ENCODE measurements at regions not wholly inside any gene's neighbourhood (a gene's known extent, or its start where the extent isn't known, plus 50 kb on each side); places are given as distances from the start of the nearest gene placed in this dataset.

GRCh38 chr7:136183981-136184380, 206.8 kb upstream of the MTPN start:
- no peak overlapping the region for H3K4me3 ChIP-seq (ENCODE audit: low read depth, low read length)
- DNase-seq (ENCODE audit: low read depth): no peak
- TF ChIP-seq CTCF (IDR thresholded peaks at IDR 0.05; ENCODE audit: insufficient read depth, low read length): no peak

DNA sequence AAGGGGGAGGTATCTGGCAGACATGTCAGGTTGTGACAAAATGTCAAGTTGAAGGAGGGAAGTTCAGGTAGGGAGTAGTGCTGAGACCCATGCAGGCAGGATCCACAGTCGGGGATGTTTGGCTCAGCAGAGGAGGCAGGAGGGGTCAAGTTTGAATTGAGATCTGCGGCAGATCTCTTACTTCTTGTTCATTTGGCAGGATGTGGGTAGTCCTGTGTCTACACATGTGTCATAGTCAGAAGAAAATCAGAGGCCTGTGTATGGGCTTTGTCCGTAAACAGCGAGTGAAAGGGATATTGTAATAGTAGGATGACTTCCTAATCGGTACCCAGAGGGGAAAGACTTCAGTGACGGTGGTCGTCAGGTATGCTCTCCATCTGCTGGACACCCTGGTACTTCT, 203.8 kb upstream of the MTPN start:
- TF ChIP-seq CTCF (IDR thresholded peaks at IDR 0.05; ENCODE audit: insufficient read depth, low read length): no peak
- DNase-seq (ENCODE audit: low read depth): no peak
- H3K4me3 ChIP-seq (ENCODE audit: low read depth, low read length): no peak overlapping the region

GRCh38 chr7:136179851-136180721, 202.9 kb upstream of the MTPN start:
- DNase-seq (ENCODE audit: low read depth): no peak

DNA sequence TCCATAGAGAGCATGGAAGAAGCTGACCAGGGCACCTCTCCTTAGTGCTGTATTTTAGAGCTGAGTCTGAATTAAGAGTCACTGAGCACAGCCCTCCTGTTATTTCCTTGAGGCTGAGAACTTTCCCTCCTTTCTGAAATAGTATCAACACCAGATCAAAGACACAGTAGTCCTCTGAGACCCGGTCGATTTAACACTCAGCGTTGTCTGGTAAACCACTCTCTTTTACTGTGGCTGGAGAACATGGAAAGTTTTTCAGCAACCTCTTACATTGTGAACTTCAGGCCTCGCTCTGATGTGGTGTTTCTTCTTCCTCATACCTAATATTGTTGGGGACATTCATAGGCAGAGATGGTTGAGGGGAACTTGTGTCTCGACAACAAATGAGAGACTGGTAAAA, 202.0 kb upstream of the MTPN start:
- DNase-seq (ENCODE audit: low read depth): no peak
- TF ChIP-seq CTCF (IDR thresholded peaks at IDR 0.05; ENCODE audit: insufficient read depth, low read length): no peak
- no peak overlapping the region for H3K4me3 ChIP-seq (ENCODE audit: low read depth, low read length)

More at GRCh38 chr7:136179851-136180721, 202.9 kb upstream of the MTPN start:
- H3K4me3 ChIP-seq (ENCODE audit: low read depth, low read length): no peak overlapping the region
- TF ChIP-seq CTCF (IDR thresholded peaks at IDR 0.05; ENCODE audit: insufficient read depth, low read length): no peak

DNA sequence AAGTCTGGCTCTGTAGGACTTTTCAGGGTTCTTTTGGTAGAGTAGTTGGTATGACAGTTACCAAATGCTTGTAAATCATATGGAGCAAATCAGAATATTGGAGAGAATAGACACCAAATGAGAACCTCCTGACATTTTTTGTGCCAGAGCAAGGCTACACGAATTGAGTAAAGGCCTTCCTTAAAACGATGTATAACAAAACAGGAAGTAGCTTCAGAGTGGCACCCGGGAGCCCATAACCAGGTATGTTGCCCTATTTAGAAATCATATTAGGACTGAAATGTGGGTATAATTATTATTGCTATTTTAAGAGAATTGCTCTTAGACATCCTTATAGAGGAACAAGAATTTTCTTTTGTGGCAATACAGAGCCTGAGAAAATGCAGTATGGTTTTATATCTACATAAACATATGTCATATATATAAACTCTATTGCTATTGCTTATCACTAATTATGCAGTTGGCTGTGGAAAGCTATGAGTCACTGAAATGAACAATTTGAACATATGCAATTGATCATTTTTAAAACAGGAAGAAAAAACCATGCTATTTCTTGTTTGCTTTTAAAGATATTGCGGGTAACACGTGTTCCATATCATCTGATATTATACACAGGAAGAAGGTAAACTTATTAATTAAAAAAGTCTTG, 197.4 kb upstream of the MTPN start:
- no peak overlapping the region for H3K4me3 ChIP-seq (ENCODE audit: low read depth, low read length)
- no peak for TF ChIP-seq CTCF (IDR thresholded peaks at IDR 0.05; ENCODE audit: insufficient read depth, low read length)
- no peak for DNase-seq (ENCODE audit: low read depth)

DNA sequence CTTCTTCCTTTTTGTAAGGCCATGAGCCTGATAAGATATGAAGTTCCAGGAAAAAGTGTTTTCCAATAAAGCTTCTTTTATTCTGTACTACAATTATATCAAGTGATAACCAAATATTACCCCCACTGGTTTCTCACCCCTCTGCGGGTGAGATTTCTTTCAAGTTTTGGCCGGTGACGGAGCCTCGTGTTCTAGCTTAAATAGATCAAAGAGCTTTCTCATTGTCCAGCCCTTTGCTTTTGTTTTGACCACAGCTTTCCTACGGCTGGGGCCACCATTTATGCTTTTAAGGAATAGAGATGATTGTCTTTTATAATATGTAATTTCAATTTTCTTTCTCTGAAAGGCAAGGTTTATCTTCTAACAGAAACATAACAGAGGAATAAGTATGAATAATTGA, 196.7 kb upstream of the MTPN start:
- TF ChIP-seq CTCF (IDR thresholded peaks at IDR 0.05; ENCODE audit: insufficient read depth, low read length): no peak
- no peak overlapping the region for H3K4me3 ChIP-seq (ENCODE audit: low read depth, low read length)
- DNase-seq (ENCODE audit: low read depth): no peak

Measured in fibroblast of the aortic adventitia (primary cell).